ENCODE measurements at regions not wholly inside any gene's neighbourhood (a gene's known extent, or its start where the extent isn't known, plus 50 kb on each side); places are given as distances from the start of the nearest gene placed in this dataset.
"Not testable (repeated sequence)": the region's sequence is repeated elsewhere in the genome, so short reads cannot be mapped to it uniquely, and the experiment has no call there.

DNA sequence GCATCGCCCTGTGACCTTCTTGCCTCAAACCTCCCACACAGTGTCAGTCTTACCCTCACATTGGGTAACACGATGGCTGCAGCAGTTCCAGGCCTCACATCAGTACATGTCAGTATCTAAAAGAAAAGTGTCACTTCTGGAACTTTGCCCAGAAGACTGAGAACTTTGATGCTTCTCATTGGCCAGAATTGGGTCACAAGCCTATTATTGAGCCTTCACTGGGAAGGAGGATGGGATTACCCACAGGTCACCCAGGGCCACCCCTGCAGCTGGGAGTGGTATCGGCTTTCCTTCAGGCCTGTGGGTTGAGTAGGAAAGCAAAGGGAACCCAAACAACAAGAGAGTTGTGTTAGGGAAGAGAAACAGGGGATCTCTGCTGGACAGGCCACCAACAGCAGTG is 111.5 kb downstream of the NPY start:
- peak; percentile 36 for DNase-seq (ENCODE audit: low read depth, low spot score)

DNA sequence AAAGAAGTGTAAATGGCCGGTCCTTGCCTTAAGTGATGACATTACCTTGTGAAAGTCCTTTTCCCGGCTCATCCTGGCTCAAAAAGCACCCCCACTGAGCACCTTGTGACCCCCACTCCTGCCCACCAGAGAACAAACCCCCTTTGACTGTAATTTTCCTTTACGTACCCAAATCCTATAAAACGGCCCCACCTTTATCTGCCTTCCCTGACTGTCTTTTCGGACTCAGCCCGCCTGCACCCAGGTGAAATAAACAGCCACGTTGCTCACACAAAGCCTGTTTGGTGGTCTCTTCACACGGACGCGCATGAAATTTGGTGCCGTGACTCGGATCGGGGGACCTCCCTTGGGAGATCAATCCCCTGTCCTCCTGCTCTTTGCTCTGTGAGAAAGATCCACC is 112.4 kb downstream of the NPY start:
- not testable (repeated sequence) for DNase-seq (ENCODE audit: low read depth, low spot score)

DNA sequence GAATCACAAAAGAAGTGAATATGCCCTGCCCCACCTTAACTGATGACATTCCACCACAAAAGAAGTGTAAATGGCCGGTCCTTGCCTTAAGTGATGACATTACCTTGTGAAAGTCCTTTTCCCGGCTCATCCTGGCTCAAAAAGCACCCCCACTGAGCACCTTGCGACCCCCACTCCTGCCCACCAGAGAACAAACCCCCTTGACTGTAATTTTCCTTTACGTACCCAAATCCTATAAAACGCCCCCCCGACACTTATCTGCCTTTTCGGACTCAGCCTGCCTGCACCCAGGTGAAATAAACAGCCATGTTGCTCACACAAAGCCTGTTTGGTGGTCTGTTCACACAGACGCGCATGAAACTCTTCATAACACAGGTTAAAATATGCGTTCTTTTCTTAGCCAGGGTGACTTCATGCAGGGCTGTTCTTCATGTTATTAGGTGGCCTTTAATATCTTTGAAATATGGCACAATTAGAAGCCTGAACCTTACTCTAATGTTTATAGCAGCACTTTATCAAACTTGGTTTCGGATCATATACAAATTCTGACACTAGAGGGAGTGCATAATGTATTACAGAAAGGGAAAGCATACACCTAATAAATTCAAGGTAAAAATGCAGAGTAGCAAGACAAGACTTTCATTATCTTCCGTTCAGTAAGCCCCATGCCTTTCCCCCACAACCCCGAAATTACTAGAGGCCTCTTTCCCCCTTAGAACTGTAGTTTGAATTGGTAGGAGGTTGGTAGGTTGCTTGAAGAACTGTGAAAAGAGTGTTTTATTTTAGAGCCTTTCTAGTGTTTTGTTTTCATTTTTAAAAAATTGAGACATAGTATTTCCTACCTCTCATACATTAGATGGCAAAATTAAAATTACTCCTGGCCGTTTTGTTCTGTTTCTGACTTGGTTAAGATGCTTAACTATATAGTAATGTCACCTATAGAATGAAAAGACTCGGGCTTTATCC is 117.9 kb downstream of the NPY start:
- DNase-seq (ENCODE audit: low read depth, low spot score) = peak; percentile 53

DNA sequence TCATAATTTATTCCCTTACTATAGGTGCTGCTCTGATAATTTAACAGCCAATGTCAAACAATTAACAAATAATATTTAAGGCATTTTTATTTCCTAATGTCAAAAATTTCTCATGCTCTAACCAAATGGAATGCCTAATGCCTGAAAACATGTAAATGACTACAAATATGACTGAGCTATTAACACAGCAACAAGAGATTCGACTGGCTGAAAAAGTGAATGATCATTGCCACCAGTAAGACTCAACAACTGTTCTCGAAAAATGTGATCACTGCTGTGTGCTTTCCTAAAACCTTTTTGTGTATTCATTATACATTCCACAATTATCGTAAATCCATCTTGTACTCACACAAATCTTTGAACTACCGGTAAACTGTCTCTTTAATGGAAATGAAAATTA is 118.7 kb downstream of the NPY start:
- DNase-seq (ENCODE audit: low read depth, low spot score) = no peak

DNA sequence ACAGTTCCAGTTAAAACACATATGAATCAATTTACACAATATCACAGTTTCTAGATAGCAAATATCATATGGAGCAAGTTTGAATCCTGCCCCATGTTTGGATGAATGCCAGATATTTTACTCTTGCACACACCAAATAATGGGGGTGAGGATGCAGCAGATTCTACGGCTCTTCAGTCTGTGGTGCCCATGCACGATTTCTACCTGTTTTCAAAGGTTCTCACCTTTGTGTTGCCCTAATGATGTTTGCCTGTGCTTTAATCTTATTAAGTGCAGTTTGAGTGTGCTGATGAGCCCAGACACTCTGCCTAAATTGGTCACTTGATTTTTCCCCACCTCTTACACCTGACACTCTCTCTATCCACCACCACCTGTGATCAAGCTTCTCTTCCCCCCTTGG is 119.6 kb downstream of the NPY start:
- no peak for DNase-seq (ENCODE audit: low read depth, low spot score)

DNA sequence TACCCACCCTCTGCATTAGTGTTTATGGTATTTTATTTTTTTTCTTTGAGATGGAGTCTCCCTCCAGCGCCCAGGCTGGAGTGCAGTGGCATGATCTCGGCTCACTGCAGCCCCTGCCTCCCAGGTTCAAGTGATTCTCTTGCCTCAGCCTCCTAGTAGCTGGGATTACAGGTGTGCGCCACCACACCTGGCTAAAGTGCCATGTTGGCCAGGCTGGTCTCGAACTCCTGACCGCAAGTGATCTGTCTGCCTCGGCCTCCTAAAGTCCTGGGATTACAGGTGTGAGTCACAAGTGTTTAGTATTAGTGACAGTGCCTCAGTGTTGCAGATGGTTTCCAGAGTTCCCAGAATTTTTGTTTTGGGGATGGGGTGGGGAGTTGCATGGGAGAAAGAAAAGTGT is 120.3 kb downstream of the NPY start:
- DNase-seq (ENCODE audit: low read depth, low spot score) = no peak

DNA sequence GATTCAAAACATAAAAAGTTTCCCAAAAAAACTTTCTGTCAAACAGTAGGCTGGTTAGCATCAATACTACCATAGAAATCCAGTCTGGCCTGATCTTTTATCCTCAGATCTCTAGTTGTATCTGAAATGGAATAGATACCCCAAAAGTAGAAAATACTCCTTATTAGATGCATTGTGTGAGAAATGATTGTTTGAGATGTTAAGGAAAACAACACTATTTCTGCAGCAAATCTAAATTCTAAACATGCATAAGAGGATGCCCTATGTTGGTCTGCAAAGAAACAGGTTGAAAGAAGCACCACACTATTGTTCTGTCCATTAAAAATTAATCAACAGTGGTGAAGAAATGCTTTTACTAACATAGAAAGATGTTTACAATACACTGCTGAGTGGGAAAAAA is 121.0 kb downstream of the NPY start:
- no peak for DNase-seq (ENCODE audit: low read depth, low spot score)

DNA sequence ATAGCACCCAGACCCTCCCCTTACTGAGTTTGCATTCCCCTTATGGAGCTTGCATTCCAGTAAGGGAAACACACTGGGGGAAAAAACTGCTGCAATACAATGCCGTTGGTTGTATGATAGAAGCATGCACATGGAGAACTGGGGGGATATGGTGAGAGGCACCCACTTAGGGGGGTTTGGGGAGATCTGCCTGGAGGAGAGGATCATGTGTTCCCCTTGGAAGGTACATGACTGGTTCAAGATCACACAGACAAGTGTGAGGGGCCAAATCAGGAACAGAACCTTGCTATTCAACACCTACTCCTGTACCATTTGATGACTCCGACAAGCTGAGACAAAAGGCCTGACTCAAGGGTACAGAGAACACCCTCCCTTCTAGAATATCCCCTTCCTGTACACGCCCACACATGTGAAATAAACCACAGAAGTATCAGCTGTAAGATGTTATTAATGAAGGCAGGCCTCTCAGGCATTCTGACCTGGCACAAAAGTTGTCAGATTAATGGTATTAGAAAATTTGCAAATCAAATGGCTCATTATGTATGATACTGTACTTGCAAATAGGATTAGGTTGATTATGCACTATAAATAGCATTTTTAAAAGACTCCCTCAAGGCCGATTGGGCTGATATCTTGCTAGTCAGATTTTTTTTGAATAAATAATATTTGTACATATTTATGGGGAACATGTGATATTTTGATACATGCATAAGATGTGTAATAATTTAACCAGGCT is 122.2 kb downstream of the NPY start:
- DNase-seq (ENCODE audit: low read depth, low spot score) = no peak

DNA sequence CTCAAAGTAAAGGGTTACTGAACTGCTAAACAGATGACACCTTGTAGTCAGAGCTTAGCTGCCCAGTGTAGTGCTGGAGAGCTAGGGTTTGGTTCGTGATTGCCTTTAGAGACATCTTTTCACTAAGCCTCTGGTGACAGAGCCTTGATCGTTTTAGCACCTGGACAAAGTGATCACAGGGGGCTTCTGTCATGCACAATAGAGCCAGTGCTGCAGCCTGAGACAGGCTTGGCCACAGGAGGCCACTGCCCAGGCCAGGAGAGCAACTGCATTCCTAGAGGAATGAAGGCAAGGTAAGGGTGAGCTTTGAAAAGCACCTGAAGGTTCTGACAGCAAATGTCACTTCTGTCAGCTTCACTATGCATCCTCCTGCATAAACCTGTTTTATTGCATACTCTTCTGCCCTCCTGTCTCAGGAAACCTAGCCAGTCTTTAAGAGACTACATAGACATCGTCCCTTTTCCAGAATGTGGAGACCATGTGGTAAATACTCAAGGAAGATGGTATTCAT is 122.9 kb downstream of the NPY start:
- peak; percentile 70 for DNase-seq (ENCODE audit: low read depth, low spot score)

DNA sequence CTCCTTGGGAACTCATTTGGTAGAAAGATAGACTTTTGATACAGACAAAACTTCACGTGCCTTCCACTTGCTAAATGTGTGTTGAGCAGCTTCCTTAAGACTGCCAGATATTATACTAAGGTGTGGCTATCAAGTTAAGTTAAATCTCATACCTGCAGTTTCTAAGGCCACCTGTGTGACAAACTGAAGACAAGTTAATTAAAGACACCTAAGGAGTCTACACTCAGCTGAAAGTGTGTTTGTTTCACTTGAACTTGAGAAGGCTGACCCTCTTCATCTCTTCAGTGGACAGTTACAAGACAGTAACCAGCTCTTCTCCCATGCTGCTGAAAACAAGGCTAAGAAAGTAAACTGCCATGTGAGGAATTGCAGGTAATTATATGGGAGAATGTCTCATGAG is 124.0 kb downstream of the NPY start:
- no peak for DNase-seq (ENCODE audit: low read depth, low spot score)

DNA sequence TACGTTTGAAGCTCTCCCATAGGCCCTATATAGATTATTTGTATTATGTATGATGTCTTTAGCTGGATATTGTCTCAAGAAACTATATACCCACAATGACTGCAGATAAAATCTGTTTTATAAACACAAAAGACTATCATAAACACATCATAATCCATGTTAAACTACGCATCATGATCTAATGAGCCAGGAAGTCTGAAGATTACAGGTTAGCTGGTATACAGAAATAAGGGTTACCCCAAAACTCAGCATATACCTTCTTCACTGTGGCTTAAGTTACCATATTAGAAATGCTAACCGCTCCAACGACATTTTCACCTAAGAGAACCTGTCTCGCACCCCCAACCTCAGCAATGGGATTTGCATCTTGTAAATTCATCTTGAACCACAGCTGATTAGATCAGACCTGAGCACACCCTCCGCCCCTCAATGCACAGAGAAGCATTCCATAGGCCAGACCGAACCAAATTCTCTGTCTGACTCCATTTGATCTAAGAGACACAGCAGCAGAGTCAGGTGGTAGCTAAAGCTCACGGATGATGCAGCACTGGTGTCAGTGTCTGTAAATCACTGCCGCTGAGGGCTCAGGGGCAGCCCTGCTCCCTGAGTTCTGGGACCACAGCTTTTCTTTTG is 124.9 kb downstream of the NPY start:
- DNase-seq (ENCODE audit: low read depth, low spot score) = no peak

DNA sequence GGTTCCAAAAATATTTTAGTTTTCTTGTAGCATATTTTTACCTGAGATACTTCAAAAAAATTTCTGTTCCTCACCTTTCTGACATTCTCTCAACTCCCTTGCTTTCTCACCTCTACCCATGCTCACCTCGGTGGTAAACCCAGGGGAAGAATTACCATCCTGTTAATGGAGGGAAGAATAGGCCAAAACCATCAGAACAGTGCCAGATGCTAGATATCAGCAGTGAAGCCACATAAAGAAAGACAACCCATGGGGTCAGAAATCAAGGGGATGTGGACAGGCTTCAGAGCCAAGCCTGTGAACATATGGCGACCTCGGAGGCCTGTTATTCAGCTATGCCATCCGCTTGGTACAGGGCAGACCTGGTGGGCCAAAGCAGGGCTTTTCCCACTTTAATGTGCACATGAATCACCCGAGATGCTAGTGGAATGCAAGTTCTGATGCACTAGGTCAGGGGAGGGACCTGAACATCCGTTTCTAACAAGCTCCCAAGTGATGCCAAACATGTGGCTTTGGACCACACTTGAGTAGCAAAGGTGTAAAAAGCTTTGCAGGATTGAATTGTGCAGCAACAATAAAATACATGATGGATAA is 125.5 kb downstream of the NPY start:
- no peak for DNase-seq (ENCODE audit: low read depth, low spot score)

DNA sequence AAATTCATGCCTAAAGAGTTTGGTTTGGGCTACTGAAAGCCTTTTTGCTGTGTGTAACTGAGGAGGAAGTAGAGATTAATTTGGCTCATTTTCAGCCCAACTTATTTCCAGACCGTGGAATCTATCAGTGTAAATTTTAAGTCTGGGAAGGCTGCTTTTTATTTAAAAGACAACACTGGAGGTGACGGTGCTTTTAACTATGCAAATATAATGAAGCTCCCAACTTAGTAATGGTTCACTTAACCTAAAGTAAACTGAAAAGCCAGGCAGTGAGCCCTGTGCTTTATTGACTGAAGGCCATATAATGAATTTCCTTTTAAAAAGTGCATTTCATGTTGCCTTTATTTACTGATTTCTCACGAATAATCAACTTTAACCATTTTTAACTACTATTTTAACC is 127.2 kb downstream of the NPY start:
- DNase-seq (ENCODE audit: low read depth, low spot score) = no peak

DNA sequence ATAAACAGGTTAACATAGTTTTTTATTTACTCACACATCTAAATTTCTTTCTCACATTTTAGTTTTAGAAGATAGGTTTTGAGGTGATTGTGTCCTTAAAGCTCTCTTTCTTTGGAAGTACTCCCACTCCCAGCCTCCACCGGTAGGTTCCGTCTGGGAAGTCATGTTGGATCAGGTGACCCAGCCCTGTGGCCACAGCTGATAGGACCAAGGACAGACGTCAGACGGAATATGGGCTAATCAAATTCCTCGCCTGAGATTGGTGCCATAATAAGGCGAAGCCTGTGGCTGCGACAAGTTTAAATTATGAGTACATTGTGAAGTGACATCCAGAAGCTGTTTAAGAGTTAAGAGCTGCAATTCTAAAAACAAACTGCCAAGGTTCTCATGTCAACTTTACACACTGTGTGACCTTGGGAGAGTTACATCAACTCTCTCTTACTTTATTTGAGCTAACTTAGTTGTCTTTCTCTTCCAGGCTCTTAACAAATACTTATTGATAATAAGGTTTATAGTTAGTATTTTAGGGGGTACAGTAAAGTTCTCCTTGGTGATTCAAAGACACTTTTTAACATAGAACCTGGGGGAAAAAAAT is 133.6 kb downstream of the NPY start:
- DNase-seq (ENCODE audit: low read depth, low spot score) = no peak

DNA sequence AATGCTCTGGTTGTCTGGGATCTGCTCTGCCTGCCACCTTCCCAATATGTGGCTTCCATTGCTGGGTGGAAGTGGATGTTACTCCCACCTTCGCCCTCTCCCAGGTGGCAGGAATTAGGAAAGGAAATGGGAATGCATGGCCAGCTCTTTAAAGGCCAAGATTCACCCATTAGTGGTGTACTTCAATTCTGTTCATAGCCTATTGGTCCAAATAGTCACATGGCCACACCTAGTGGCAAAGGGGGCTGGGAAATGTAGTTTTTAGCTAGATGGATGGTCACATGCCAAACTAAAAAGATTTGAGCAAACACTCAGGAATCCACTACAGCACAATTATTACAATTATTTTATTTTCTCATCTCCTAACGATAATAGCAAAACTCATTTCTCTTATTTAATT is 135.1 kb downstream of the NPY start:
- DNase-seq (ENCODE audit: low read depth, low spot score) = no peak

DNA sequence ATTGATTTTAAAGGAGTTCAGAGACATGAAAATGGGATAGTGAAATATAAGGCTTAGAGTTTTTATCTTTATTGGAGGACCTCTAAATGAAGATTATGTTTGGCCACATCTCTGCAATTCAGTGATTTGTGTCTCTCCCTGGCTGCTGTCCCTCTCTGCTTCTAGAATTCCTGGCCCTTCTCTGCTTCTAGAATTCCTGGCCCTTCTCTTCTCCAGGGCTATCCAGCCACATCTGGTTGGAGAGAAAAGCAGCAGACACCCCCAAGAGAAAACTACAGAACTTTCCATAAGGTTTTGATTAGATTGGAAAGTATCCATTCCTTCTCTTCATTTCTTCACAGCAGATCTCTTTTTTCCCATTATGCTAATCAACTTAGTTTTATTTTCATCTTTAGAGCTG is 135.5 kb downstream of the NPY start:
- DNase-seq (ENCODE audit: low read depth, low spot score) = no peak

DNA sequence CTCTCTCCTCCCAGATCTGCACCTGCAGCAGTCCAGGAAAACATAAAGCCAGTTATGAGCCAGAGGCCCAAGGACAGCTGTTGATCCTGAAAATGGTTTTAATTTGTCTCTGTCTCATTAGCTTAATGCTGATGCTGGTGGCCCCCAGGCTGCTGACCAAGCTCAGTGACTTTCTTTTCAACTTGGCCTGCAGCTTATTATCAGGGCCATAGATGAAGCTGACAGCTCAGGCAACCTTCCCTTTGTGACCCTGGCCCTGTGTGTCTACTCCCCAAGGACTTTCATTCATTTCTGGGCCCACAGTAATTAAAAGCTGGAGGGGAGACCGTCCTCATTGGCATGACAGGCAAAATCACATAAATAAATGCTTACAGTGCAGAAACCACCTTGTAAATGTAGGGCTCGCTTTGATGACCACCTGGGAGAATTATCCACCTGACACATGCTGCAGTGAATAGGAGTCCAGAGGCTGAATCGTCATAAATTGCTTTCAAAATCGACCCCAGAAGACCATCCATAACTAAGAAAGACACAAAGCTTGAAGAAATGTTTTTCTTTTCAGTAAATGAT is 138.5 kb downstream of the NPY start:
- no peak for DNase-seq (ENCODE audit: low read depth, low spot score)

DNA sequence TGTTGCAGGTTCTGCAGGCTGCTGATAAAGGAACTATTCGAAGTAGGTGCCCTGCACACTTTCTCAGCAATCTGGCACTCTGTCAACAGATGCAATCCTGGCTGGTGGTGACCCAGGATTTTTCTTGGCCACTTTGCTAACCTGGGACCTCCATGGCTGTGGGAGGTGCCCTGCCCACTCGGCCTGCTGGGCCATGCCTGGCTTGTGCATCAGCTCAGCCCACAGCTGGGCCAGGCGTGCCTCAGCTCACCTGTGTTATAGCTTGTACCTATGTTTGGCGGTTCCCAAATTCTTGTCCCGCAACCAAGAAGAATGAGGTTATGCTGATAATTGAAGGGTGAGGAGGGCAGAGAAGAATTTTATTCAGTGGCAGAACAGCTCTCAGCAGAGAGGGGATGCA is 141.7 kb downstream of the NPY start:
- DNase-seq (ENCODE audit: low read depth, low spot score) = no peak

DNA sequence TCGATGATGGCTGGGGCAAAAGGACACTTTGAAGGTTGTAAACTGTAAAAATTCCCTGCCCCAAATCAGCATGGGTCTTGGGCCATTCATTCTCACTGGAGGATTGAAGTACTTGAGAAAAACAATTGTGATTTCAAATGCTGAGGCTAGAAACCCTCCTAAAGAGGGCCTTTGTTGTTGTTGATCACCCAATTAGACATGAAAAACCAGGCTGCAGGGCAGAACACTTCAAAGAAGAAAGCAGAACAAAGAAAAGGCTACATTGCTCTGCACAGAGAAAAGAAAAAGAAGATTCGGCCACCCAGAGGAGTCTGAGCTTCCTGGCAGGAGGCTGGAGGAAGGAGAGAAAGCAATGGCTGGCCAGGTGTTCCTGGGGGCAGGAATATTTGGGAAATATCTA is 143.1 kb downstream of the NPY start:
- peak; percentile 88 for DNase-seq (ENCODE audit: low read depth, low spot score)

DNA sequence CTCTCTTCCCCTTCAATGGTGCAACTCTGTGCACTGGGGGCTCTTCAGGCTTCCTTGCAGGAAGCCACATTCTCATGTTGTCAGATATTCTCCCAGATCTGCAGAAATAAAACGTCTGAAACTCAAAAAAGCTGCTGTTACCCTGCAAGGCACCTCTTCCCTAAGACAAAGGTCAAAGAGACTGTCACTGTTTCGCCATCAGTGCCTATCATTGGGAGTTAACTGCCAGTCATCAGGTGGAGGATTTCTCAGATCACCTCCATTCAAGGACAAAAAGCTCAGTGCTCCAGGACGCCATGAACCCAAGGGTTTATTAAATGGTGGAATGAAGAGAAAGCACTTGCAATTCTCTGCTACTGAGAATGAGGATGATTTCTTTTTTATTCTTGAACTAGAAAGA is 144.6 kb upstream of the PALS2 start:
- DNase-seq (ENCODE audit: low read depth, low spot score) = no peak

DNA sequence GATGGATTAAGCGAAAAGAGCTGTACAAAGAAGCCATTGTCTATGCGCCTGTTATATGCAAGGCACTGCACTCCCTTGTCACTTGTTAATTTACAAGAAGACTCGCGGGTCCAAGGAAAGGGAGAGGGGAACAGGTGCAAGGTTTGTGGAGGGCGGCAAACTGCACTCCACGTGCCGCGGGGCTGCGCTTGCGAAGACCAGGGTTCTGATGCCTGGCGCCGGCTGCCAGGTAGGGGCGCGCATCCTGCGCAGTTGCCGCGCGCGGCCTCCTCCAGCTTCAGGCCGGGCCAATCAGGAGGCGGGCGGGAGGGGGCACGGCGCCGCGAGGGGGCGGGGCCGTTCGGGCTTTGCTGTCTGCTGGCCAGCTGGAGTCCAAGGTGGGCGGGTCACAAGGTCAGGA is 140.6 kb upstream of the PALS2 start:
- no peak for DNase-seq (ENCODE audit: low read depth, low spot score)

All from ELF-1 (cell line).